ENCODE measurements at regions not wholly inside any gene's neighbourhood (a gene's known extent, or its start where the extent isn't known, plus 50 kb on each side); places are given as distances from the start of the nearest gene placed in this dataset.

- no peak for TF ChIP-seq ESRRA (CRISPR knock-in tag; IDR thresholded peaks at IDR 0.05; ENCODE audit: borderline replicate concordance)
- no peak for TF ChIP-seq CTCF (IDR thresholded peaks at IDR 0.05)
- no peak for TF ChIP-seq NR2C2 (CRISPR knock-in tag; IDR thresholded peaks at IDR 0.05)
- TF ChIP-seq TEAD1 (CRISPR knock-in tag; IDR thresholded peaks at IDR 0.05), result no peak
- TF ChIP-seq, protein P1, sequence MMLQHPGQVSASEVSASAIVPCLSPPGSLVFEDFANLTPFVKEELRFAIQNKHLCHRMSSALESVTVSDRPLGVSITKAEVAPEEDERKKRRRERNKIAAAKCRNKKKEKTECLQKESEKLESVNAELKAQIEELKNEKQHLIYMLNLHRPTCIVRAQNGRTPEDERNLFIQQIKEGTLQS (CRISPR knock-in tag; conservative IDR thresholded peaks at IDR 0.05), result no peak
These were observed 905.5 kb downstream of the UQCRFS1 start for GRCh38 chr19:28307487-28307886.

Data from WTC11 (cell line).